OCI-LY7 (cell line): ENCODE measurements at regions not wholly inside any gene's neighbourhood (a gene's known extent, or its start where the extent isn't known, plus 50 kb on each side); places are given as distances from the start of the nearest gene placed in this dataset.

ENCODE experiments used
- EZH2phosphoT487 ChIP-seq: fragments of 200-600 bp; sonication (generic); IDR thresholded peaks from 2 replicates; pipeline ENCODE4 v1.6.1; 2018; ENCODE audit warnings: low read depth, borderline replicate concordance, mild to moderate bottlenecking, mixed run types, antibody characterized with exemption, low read length, moderate library complexity, mixed read lengths
- TF ChIP-seq, protein P1 (sequence below): fragments of 200-600 bp; sonication (generic); conservative IDR thresholded peaks from 2 replicates; pipeline ENCODE4 v1.5.1; 2014; ENCODE audit warnings: mild to moderate bottlenecking, antibody characterized with exemption, low read length, moderate library complexity, mixed read lengths

DNA sequence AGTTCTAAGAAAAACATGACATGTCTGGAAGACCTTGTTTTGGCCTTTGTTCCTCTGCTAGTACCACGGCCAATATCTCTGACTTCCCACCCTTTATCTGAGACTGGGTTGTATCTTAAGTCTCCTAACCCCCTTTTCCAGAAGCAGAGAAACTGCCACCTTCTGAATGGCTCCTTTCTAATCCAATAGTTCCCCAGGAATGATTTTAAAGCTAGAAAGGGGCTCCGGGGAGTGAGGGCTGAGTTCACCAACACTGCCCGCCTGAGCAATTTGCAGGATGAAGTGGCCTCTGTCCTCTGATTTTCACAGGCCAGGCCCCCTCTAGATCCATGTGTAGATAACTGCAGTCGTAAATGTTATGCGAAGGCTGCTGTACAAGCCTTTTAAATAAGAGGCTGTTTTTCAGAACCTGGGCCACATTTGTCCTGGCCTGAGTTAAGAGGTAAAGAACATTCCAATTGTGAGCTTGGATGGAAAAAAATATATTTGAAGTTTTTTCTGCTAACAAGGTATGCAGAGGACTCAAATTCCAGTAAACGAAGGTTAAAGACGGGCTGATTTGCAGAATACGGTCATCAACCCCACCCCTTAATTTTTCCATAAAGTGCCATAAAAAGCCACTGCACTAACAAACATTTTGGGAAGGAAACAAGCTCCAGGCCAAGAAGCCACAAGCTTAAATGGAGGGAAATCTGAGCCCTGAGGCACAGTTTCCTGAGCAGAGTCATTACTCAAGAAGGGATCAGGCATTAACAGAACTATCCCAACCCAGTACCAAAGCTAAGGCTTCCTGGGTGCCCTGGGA, 117.0 kb upstream of the MAF start:
- TF ChIP-seq, protein P1, sequence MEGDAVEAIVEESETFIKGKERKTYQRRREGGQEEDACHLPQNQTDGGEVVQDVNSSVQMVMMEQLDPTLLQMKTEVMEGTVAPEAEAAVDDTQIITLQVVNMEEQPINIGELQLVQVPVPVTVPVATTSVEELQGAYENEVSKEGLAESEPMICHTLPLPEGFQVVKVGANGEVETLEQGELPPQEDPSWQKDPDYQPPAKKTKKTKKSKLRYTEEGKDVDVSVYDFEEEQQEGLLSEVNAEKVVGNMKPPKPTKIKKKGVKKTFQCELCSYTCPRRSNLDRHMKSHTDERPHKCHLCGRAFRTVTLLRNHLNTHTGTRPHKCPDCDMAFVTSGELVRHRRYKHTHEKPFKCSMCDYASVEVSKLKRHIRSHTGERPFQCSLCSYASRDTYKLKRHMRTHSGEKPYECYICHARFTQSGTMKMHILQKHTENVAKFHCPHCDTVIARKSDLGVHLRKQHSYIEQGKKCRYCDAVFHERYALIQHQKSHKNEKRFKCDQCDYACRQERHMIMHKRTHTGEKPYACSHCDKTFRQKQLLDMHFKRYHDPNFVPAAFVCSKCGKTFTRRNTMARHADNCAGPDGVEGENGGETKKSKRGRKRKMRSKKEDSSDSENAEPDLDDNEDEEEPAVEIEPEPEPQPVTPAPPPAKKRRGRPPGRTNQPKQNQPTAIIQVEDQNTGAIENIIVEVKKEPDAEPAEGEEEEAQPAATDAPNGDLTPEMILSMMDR = no peak
- TF ChIP-seq EZH2phosphoT487 = no peak
